ENCODE measurements at regions not wholly inside any gene's neighbourhood (a gene's known extent, or its start where the extent isn't known, plus 50 kb on each side); places are given as distances from the start of the nearest gene placed in this dataset.

- H3K4me1 ChIP-seq, result no peaks in the 10 kb centered on the region
- no peaks in the 10 kb centered on the region for H3K27me3 ChIP-seq
- TF ChIP-seq CTCF (IDR thresholded peaks at IDR 0.05), result no peak
- WGBS, 2 donors, result 68 to 91% methylated on average over 2 of the region's 2 CpGs
- DNase-seq, result no peak
- H3K36me3 ChIP-seq, result no peaks in the 10 kb centered on the region
- no peaks in the 10 kb centered on the region for H3K9me3 ChIP-seq
- intact Hi-C loops (cut with DNase I), result no loop called here
- H3K27ac ChIP-seq, result no peak overlapping the region
- no peak overlapping the region for H3K4me3 ChIP-seq
Observed at GRCh38 chr4:114458728-114459127, 139.9 kb upstream of the UGT8 start.

- no peaks in the 10 kb centered on the region for H3K27me3 ChIP-seq
- intact Hi-C loops (cut with DNase I), result no loop called here
- no peaks in the 10 kb centered on the region for H3K4me1 ChIP-seq
- no peak overlapping the region for H3K4me3 ChIP-seq
- WGBS, 2 donors, result 57 to 65% methylated on average over 7 of the region's 7 CpGs
- TF ChIP-seq POLR2AphosphoS5 (IDR thresholded peaks at IDR 0.05), result no peak
- no peak for TF ChIP-seq EP300 (IDR thresholded peaks at IDR 0.05)
- TF ChIP-seq POLR2A (IDR thresholded peaks at IDR 0.05), result no peak
- TF ChIP-seq CTCF (IDR thresholded peaks at IDR 0.05), result no peak
- H3K36me3 ChIP-seq, result no peaks in the 10 kb centered on the region
- no peak overlapping the region for H3K27ac ChIP-seq
- H3K9me3 ChIP-seq, result no peaks in the 10 kb centered on the region
- no peak for DNase-seq
Observed at GRCh38 chr4:114464726-114465272, 133.8 kb upstream of the UGT8 start.

GRCh38 chr4:114465766-114466165 lies 132.8 kb upstream of the UGT8 start:
- Histone ChIP-seq H3K27ac (no peak overlapping the region), H3K4me1 (no peaks in the 10 kb centered on the region), H3K9me3 (no peaks in the 10 kb centered on the region), H3K36me3 (no peaks in the 10 kb centered on the region), H3K27me3 (no peaks in the 10 kb centered on the region), H3K4me3 (no peak overlapping the region)
- intact Hi-C loops (cut with DNase I), result no loop called here
- TF ChIP-seq POLR2AphosphoS5 (IDR thresholded peaks at IDR 0.05), result no peak
- TF ChIP-seq EP300 (IDR thresholded peaks at IDR 0.05), result no peak
- no peak for DNase-seq
- 84 to 91% methylated on average over 1 of the region's 1 CpG for WGBS, 2 donors

GRCh38 chr4:114466299-114466698 lies 132.3 kb upstream of the UGT8 start:
- Histone ChIP-seq H3K27ac (no peak overlapping the region), H3K4me1 (no peaks in the 10 kb centered on the region), H3K36me3 (no peaks in the 10 kb centered on the region), H3K27me3 (no peaks in the 10 kb centered on the region), H3K9me3 (no peaks in the 10 kb centered on the region), H3K4me3 (no peak overlapping the region)
- TF ChIP-seq POLR2AphosphoS5 (IDR thresholded peaks at IDR 0.05) (no peak), POLR2A (IDR thresholded peaks at IDR 0.05) (no peak), CTCF (IDR thresholded peaks at IDR 0.05) (no peak), EP300 (IDR thresholded peaks at IDR 0.05) (no peak)
- WGBS, 2 donors, result 24 to 42% methylated on average over 1 of the region's 1 CpG
- no peak for DNase-seq
- intact Hi-C loops (cut with DNase I), result no loop called here

- no peaks in the 10 kb centered on the region for H3K9me3 ChIP-seq
- DNase-seq, result no peak
- TF ChIP-seq EP300 (IDR thresholded peaks at IDR 0.05), result no peak
- no peak for TF ChIP-seq CTCF (IDR thresholded peaks at IDR 0.05)
- no peak for TF ChIP-seq POLR2A (IDR thresholded peaks at IDR 0.05)
- no peak for TF ChIP-seq POLR2AphosphoS5 (IDR thresholded peaks at IDR 0.05)
- no peaks in the 10 kb centered on the region for H3K4me1 ChIP-seq
- H3K27ac ChIP-seq, result no peak overlapping the region
- 94 to 96% methylated on average over 9 of the region's 9 CpGs for WGBS, 2 donors
- H3K36me3 ChIP-seq, result no peaks in the 10 kb centered on the region
- intact Hi-C loops (cut with DNase I), result no loop called here
- H3K27me3 ChIP-seq, result no peaks in the 10 kb centered on the region
- H3K4me3 ChIP-seq, result no peak overlapping the region
Observed at GRCh38 chr4:114472269-114473032, 126.2 kb upstream of the UGT8 start.

All from sigmoid colon (tissue), 6 donors.